NCI-H187 (cell line): ENCODE measurements at regions not wholly inside any gene's neighbourhood (a gene's known extent, or its start where the extent isn't known, plus 50 kb on each side); places are given as distances from the start of the nearest gene placed in this dataset.
"Not testable (repeated sequence)": the region's sequence is repeated elsewhere in the genome, so short reads cannot be mapped to it uniquely, and the experiment has no call there.

ENCODE experiments used
- DNase-seq, 2 experiments: peaks; one replicate each; lab custom pipeline; 2025; lab: John Stamatoyannopoulos, UW

DNA sequence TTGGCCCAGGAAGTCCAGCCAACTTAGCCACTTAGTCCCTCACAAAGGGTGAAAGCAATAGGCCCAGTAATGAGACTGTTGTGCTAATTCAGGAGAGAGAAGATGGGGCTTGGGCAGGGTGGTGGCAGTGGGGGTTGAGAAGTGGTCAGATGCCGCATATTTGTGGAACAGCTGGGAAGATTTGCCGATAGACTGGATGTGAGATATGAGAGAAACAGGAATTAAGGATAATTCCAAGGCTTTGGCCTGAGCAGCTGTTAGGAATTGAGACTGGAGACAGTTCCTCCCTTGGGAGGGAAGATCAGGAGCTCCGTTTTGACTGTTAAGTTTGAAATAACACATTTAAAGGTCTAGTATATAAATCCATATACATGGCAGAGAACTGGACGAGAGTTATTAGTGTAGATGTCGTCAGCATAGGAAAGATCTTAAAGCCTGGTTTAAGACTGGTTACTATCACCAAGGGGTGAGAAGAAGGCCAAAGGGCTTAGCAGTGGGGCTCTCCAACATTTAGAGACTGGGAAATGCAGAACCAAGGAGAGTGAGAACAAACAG lies 323.7 kb upstream of the FAM78B start:
- DNase-seq: no peak

DNA sequence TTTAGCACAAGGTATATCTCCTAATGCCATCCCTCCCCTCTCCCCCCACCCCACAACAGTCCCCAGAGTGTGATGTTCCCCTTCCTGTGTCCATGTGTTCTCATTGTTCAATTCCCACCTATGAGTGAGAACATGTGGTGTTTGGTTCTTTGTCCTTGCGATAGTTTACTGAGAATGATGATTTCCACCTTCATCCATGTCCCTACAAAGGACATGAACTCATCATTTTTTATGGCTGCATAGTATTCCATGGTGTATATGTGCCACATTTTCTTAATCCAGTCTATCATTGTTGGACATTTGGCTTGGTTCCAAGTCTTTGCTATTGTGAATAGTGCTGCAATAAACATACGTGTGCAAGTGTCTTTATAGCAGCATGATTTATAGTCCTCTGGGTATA lies 327.0 kb upstream of the FAM78B start:
- not testable (repeated sequence) for DNase-seq

DNA sequence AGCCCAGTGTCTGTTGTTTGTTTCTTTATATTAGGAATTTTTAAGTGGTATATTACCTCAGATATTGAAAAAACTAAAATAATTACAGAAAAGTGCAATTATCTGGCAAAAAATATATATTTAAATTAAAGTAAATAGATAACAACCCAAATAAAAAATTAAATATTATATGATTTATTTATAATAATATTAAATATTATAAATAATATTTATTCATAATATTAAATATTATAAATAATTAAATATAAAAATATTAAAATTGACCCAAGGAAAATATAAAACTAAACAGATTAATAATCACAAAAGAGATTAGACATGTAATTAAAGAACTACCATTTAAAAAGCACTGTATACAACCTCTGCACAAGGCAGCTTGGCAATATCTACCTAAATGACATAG lies 331.9 kb upstream of the POGK start:
- DNase-seq: no peak

DNA sequence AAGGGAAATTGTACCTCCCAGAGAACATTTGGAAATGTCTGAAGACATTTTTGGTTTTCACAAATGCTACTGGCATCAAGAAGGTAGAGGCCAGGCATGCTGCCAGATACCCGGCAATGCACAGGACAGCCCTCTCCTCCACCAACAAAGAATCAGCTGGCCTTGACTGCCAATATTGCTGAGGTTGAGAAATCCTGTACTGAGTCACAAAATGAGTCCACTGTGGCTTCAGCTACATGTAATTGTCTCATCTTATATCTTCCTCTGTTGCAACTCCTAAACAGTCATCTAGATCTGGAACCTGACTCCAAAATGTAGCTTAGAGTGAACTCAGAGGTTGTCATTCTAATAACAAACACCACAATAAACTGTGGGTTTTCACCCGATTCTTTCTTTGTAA lies 327.5 kb upstream of the POGK start:
- DNase-seq: no peak

DNA sequence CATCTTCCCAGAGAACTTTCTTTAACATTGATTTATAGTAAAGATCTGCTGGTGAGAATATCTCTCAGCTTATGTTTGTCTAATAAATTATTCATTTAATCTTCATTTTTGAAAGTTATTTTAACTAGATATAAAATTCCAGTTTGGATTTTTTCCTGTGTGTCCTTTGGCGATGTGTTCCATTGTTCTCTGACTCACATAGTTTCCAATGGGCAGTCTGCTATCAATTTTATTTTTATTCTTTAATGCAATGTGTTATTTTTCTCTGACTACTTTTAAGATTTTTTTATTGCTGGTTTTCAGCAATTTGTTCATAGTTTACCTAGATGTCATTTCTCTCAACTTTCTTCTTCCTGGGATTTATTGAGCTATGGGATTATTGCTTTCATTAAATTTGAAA lies 325.2 kb upstream of the POGK start:
- DNase-seq: no peak

DNA sequence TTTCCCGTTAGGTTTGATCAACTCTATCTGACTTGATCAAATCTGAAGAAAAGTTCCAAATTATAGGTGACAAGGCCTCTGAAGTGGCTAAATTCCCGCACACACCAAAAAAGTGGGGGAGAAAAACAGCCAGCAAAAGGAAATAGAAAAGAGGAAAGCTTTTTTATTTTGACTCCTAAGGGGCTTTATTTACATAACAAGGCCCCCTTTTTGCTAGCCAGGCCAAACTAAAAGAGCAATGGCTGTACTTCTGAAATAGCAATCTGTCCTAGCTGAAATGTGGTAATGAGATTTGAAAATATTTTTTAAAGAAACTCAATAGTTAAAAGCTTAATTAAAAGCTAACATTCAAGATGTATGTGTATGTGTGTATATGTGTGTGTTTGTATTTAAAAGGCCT lies 311.5 kb upstream of the POGK start:
- DNase-seq: no peak

DNA sequence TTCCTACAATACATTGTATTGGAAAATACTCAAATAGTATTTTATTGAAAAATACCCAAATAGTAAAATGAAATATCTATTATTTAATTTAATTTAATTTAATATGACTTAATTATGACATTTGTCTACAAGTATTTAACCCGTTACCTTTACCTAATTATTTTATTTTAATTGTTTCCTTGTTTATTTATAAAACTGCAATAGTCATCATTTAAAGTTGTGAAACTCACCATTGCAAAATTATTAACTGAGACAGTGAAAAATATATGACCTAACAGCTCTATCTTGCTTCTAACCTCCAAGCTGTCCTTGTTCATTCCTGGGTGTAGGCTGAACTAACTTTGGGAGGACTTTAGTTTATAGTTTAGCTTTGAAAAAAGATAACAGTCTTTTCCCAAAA lies 300.6 kb upstream of the POGK start:
- DNase-seq: no peak

DNA sequence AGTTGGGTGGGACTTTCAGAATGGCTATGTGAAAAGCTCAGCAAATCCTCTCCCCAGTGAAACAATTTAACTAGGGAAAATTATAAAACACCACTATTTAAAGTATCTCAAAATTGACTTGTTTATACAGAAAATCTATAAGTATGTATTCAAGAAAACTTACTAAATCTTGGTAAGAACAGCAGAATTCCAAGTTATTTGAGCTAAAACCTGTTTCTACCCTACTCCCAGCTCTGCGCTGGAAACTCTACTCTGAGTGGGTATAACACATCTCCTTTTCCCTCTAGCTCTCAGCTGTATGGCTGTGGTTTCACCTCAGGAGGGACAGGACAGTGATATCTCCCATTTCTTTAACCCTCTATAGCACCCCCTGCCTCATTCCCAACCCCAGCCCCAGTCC lies 295.2 kb upstream of the POGK start:
- DNase-seq: no peak

DNA sequence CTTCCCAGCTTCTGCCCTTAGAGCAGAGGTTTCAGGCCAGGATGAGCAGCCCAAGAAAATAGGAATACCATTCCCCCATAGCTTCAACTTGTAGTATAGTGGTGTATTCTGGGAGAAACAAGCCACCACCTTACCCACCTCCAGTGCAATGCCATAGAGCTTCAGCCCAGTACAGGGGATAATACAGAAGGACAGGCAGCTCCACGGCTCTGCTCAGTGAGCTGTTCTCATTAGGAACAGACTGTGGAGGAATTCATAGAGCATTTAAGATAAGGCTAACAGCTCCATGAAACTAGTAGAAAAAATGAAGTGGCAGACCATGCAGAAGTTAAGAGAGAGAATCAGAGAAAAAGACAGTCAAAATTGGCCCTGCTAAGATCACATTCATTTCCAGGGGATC lies 294.7 kb upstream of the POGK start:
- no peak for DNase-seq

DNA sequence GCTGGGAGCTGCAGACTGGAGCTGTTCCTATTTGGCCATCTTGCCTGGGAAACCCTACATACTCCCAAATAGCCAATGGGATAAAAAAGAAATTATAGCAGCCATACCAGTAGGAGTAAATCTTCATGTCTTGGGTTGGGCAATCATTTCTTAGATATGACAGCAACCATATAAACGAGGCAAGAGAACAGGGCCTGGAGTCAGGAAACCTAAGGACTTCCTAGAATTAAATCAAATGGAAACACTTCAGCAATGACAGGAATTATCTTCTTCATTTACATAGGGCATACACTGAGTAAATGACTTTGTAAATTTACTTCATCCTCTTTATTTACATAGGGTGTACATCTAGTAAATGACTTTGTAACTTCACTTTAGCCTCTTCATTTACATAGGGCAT lies 286.6 kb upstream of the POGK start:
- DNase-seq: no peak

DNA sequence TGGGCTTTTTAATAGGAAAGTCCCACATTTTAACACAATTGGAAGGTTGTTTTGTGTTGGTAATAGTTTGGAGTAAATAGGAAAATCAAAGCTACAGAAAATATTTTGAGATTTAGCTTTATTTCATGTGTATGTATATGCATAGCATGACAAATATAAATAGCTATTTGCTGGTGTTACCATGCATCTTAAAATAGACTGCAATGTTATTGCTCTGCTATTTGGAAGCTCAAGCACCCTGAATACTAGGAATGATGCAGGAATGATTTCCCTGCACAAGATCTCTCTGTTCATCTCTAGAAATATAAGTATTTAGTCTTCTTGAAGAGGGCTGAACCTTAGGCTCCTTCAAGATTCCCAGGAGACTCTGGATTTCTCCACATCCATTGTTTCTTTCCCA lies 268.3 kb upstream of the POGK start:
- no peak for DNase-seq

DNA sequence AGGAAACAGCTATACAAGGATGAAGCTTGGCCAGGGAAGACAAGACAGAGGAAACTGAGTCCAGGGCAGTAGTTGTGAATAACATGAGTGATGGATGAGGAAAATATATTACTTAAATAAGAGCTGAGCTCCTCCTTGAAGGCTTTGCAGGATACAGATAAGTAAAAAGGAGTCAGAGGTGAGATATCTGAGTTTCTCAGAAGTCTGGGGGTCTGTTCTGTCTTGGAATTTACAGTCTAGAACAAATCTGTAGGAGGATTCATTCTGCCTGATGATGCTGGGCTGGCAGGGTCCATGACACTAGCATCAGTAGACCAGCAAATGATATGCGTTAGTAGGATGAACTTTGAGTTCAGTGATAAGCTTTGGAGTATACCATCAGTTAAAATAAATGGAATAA lies 266.1 kb upstream of the POGK start:
- no peak for DNase-seq

DNA sequence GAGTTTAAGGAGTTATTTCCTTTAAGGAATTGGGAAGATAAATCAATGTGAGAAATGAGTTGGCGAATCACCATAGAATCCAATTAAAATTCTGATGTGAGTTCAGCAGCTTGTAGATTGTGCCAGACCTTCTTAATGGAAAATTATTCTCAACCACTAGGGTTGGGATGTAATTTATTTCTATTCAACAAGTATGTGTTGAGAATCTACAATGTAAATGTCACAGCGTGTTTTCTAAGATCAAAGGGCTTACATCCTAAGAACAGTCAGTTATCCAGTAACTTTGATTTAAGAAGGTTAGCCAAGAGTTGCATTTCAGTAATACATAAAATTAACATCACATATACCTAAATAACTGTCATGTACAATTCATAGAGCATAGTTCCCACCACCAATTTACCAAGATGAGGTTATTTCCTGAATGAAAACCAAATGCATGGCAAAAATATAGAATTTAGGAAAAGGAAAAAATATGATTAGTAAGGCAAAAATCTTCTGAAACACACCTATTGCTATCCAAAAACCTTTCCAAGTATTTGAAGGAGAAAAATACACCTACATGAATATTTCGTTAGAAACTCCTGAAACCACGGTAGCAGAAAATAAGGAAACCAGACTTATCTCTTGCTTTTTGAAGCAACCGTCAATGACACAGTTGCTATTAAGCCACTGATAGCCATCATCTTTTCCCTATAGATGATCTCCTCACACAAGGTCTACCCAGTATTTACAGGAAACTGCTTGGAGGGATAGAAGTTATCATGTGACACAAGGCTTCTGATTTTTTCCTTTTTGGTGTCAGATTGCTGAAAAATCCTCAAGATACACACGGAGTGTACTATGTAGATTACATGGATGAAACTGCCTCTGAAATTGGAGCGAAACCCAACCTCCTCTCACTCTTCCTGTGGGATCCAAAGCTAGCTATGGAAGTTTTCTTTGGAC lies 259.4 kb upstream of the POGK start:
- no peak for DNase-seq

DNA sequence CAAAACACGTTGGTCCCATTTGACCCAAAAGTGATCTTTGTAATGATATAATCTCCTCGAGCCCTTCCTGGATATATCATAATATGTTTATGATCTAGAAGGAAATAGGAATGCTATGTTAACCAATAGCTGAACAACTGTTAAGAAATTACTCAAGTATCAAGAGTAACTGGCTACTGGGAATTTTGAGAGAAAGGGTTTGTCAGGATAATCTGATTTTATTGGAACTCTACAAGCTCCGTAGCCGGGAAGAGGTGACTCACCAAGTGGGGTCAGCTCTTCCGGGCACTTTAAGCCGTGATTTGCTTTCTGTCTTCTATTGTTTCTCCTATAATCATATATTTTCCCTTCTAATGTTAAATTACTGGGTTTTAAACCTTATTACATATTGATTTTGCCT lies 250.5 kb upstream of the POGK start:
- DNase-seq: no peak

DNA sequence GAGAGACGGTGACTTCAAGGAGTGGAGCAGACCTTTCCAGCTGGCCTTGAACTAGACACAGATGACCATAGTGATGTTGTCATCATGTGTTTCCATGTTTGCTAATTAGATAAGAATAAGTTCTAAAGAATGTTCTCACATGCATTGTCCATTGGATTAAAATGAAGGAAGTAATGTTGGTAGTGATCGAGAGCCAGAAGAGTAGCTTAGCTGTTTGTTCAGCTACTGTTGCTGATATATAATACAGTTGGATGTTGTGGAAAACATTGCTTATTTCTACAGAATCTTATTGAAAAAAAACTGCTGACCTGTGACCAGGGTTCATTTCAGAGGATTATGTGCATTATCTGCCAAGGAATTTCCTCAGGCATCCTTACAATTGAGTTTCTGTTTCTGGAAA lies 249.1 kb upstream of the POGK start:
- no peak for DNase-seq

DNA sequence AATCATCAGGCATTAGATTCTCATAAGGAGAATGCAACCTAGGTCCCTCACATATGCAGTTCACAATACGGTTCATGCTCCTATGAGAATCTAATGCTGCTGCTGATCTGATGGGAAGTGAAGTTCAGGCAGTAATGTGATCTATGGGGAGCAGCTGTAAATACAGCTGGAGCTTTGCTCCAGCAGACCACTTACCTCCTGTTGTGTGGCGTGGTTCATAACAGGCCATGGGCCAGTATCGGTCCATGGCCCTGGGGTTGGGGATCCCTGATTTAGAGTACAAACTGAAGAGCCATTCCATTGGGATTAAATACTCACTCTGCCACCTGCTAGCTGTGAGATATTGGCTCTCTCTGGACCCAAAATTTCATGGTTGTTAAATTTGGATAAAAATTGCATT lies 244.6 kb upstream of the POGK start:
- DNase-seq: no peak

DNA sequence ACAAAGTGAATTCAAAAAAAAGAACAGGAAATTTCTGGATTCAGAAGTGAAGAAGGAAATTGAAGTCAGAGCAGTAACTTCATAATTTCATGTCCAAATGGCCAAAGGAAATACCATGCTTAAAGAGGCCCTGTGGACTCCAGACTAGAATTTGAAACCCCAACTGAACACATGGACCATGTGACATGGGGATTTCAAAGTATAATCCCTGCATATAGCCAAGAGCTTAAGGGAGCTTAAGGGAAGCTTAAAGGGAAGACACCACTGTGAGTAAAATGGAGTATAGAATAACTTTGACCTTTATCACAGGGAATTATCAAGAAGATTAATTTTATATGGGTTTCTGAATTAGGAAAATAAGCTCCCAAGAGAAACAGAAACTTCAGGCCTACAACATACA lies 241.8 kb upstream of the POGK start:
- no peak for DNase-seq

DNA sequence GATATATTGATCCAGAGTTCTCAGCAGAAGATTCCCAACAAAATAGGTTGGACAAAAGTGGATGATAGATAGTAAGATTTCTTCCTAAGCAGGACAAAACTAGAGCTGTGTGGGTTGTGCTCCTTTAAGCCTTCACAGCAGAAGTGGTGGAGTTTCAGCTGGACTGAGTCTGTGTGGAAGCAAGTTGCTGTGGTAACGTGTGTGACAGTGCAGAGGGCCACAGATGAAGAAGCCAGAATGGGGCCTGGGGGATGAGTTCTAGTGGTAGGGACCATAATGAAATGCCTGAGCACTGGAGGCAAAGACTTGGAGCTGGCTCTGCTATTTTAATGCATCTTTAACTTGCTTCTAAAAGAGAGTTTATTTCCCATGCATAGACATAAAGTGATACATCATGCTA lies 238.7 kb upstream of the POGK start:
- no peak for DNase-seq

DNA sequence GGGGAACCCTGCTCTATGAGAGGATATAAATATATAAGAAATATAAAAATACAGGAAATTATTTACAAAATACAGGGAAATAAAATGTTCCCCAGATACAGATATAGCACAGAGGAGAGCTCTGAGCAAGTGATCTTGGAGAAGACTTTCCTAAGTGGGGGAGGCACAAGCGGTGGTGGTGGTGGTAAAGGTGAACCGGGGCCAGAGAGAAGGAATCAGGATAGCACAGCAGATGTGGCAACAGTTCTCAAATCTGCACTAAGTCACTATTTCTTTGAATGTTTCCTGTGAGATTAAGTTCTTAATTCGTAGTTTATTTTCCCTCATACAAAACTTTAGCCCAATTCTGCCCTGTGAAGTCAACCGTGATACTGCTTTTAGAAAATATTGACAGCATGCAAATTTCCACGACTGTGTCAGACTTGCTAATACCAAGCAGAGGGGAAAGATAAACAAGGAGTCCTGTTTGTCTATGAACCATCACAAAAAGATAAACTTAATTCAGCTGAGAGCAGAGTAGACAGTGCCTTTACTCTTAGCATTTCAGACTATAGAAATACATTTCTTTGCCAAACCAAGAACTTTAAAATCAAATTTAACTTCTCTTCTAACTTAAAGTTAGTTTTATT lies 237.5 kb upstream of the POGK start:
- DNase-seq: no peak

DNA sequence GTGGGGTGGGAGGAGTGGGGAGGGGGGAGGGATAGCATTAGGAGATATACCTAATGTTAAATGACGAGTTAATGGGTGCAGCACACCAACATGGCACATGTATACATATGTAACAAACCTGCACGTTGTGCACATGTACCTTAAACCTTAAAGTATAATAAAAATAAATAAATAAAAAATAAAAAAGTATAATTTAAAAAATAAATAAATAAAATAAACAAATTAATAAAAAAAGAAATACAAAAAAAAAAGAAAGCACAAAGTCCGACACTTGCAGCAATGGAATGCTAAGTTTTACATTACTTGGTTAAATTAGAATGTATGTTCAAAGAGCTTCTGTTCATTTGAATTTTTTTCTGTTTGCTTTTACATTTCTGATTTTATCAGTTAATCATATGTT lies 236.5 kb upstream of the POGK start:
- not testable (repeated sequence) for DNase-seq

DNA sequence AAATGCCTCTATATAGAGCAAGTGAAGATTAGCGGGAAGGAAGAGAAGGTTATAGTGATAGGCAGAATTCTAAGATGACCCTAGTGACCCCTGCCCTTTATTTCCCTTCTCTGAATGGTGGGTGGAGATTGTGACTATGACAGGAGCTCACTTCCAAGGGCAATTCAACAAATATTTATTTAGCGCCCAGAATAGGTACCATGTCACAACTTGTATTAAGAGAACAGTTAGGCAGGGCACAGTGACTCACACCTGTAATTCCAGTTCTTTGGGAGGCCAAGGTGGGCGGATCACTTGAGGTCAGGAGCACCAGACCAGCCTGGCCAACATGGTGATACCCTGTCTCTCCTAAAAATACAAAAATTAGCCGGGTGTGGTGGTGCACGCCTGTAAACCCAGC lies 236.0 kb upstream of the POGK start:
- DNase-seq: no peak

DNA sequence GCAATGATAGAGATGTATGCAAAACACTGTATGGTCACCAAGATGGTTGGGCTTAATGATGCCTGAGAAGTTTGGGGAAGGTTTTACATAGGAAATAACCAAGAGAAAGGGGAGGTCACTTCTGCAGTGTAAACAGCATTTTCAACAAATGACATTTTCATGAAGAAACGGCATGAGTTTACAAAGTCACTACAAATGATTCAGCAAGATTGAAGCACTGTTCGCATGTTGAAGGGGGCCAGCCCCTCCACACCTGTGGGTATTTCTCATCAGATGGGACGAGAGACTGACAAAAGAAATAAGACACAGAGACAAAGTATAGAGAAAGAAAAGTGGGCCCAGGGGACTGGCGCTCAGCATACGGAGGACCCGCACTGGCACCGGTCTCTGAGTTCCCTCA lies 234.1 kb upstream of the POGK start:
- no peak for DNase-seq

DNA sequence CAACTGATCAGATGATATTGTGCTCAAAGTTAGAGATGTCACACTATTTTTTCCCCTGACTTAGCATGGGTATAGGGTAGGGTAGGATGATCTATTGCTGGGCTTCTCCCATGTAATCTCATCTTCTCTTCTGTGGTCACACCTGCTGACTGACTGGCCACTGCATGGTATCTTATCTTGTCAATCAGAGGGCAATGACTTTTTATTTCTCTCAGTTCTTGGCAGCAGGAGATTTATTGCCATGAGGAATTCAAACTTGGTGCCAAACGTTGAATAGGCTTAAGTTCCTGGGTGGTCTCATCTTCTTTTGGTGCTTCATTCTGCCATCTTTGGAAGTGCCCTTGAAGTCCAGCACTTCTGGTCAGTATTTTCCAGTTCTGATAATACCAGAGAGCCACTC lies 226.4 kb upstream of the POGK start:
- DNase-seq: no peak

DNA sequence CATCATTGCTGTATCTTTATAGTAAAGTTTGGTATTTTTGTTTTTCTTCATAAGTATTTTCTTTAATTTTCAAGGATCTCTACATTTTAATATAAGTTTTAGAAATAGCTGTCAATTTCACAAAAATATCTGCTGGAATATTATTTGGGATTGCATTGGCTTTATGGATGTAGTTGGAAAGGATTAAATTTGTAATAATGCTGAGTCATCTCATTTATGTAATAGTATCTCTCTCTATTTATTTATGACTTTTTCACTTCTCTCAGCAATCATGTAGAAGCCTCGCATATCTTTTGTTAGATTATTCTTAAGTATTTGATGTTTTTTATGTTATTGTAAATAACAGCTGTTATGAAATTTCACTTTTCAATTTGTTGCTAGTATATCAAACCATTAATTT lies 223.1 kb upstream of the POGK start:
- no peak for DNase-seq
